Inflammatory macrophage treated with lipopolysaccharide for 4 hours (primary cell): ENCODE measurements at regions not wholly inside any gene's neighbourhood (a gene's known extent, or its start where the extent isn't known, plus 50 kb on each side); places are given as distances from the start of the nearest gene placed in this dataset.
A peak's percentile ranks its signal among the peaks of the same experiment; 100 is the strongest.
"Not testable (repeated sequence)": the region's sequence is repeated elsewhere in the genome, so short reads cannot be mapped to it uniquely, and the experiment has no call there.

Experiments
- DNase-seq: peaks from one replicate; pipeline ENCODE4 v3.0.0-alpha.2; 2020

DNA sequence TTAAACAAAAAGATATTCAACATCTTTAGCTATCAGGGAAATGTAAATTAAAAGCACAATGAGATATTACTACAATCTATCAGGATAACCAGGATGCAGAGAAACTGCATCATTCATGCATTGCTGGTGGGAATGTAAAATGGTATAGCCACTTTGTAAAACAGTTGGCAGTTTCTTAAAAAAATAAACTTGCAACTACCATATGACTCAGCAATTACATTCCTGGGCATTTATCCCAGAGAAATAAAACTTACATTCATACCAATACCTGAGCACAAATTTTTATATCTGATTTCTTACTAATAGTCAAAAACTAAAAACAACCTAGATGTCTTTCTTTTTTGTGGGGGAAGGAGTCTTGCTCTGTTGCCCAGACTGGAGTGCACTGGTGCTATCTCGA is 190.3 kb upstream of the TAB2 start:
- DNase-seq: no peak

DNA sequence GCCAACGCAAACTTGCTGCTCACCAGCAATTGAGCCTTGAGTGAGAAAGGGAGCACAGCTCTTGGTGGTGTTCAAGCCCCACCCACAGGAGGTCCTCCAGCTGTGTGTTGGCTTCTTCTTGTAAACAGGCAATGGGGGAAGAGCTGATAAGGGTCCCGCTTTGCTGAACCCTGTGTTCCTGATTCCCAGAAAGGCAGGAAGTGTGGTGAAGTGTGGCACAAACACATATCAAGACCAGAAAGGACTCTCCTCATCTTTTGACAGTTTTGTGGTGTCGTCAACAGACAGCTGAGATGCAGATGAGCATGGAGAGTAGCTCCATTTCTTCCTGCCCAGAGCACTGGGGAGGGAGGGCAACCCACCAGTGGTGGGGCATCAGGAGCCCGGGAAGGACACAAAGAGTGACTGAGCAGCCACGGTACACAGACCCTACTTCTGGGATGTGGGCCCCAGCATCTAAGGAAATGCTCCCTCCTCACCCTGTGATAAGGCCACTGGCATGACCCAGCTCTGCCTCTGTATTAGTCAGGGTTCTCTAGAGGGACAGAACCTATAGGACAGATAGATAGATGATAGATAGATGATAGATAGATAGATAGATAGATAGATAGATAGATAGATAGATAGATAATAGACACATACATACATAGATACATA is 188.9 kb upstream of the TAB2 start:
- no peak for DNase-seq

DNA sequence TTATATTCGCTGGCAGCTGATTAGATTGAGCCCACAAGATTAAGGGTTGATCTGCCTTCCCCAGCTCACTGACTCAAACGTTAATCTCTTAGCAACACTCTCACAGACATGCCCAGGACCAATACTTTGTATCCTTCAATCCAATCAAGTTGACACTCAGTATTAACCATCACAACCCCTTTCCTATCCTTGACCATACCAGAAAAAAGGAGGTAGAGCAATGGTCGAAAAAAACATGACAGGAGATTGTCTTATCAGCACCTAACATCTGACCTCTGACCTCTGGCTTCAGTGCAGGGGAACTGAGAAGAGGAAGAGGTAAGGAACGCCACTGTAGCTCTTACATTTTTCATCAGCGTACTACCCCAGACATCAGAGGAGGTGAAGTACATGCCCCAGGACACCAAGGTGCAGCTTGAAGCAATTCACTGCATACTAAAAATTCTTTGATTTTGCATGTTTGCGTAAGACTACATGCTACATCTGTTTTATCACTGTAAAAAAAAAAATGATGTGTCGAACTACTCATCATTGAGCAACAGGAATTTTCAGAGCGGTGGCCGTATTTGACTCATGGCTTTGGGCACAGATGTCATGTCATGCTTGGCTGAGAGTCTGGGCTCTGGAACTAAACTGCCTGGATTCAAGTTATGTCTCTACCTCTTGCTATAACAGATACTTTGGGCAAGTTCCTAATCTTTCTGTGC is 188.0 kb upstream of the TAB2 start:
- peak; percentile 88 for DNase-seq

DNA sequence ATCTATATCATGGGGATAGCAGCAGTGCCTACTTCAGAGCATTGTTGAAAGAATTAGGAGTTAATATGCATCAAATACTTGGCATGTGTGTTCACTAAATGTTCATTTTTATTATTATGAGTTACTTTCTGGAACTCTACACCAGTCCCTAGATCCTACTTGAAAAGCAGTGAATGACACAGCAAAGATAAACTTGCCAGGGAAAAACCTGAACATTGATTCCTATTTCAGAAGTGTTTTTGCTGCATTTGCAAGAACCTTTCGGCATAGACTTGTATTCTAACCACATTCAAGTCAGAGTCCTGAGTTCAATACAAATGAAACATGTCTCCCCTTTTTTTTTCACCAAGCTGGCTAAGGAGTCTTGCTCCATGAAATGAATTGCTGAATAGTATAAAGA is 187.4 kb upstream of the TAB2 start:
- DNase-seq: no peak

- no peak for DNase-seq
These were observed 187.0 kb upstream of the TAB2 start for GRCh38 chr6:149130508-149130907.

DNA sequence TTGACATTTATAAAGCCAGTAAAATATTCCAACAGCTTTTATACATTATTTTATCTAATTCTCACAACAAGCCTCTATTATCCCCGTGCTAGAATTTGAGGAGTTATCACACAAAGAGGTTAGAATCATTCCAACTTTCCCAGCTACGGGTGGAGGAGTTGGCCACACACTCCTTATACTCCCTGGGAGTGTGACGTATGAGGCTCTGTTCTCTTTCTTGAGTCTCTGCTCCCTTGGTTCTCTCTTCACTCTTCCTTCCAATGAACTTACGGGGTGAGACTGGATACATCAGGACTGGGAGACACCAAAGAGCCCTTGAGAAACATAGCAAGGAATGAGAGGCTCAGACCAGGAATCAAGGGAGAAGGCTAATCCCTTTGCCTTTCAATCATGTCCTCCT is 185.6 kb upstream of the TAB2 start:
- no peak for DNase-seq

DNA sequence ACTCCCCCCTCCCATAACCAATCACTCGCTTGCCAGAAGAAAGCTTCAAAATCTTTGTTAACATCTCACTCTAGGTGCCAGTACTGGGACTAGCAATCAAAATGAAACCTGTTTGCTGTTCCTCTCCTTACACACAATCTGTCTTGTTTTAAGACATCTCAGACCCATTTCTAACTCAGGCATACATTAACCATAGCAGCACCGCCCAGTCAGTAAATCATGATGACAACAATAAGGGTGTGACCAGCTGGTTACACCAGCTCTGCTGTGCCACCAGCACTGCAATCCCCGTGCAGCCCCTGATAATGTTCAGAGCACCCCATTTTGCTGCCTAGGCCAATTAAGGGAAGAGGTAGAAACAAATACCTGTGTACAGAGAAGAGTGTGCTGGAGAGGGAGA is 185.2 kb upstream of the TAB2 start:
- no peak for DNase-seq

DNA sequence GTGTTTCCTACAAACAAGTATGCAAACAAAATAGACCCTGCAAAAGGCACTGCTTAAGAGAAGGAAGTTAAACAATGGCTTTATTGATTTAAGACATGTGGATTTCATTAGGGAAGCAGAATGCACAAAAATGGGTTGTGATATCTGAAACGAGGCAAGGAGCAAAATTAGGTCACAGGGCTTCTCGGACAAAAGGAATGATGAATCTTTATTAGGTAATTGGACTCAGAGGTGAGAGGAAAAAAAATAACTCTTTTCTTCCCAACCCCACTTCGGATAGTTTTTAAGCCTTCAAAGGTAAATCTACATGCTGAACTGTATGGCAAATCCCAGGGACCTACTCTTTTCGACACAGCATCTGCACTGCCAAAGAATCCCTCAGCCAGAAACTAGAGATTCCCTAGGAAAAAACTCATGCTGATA is 183.0 kb upstream of the TAB2 start:
- no peak for DNase-seq

- DNase-seq: no peak
These were observed 181.7 kb upstream of the TAB2 start for GRCh38 chr6:149135809-149136208.

DNA sequence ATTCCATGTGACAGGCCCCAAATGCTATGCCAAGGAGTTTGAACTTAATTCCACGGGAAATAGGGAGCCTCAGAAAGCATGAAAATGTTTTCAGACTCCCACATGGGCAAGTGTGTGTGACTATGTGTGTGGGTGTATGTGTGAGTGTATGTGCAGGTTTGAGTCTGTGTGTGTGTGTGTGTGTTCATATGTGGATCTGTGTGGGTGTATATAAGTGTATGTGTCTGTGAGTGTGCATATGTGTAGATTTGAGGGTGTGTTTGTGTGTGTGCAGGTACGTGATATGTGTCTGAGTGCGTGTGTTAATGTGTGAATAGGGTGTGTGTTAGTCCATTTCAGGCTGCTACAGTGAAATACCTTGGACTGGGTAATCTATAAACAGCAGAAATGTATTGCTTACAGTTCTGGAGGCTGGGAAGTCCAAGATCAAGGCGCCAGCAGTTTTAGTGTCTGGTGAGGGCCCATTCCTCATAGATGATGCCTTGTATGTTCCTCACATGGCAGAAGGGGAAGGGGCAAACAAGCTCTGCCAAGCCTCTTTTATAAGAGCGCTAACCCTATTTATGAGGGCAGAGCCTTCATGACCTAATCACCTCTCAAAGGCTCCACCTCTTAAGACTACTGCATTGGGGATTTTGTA is 181.1 kb upstream of the TAB2 start:
- DNase-seq: no peak

DNA sequence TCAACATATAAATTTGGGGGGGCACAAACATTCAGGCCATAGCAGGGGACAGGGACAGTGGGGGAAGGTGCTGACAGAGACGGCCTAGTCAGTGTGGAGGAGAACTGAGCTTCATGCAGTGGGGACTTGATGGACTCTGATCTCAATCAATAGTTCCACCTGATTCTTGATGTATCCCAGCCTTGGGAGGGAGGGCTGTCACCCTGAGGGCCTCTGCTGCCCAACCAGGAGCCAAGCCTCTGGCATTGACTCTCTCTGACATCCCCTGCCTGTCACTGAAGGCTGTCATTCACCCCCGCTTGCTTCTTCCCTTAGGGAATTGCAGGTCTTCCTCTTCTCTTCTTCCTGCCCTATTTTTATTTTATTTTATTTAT is 180.6 kb upstream of the TAB2 start:
- DNase-seq: no peak

DNA sequence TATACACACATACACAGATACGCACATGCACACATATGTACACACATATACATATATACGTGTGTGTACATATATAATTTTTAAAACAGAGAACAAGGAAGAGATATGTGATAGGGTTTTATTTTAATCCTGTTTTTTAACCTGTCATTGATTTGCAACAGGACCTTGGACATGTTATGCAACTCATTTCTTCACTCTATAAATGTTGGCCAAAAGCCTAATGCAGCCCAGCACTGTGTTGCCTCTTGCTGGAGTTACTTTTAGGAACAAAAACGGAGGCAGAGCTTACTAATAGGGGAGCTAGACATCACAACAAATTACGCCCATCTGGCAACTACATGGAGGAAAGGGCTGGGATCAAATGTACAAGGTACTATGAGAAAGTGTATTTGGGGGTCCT is 179.9 kb upstream of the TAB2 start:
- DNase-seq: no peak

DNA sequence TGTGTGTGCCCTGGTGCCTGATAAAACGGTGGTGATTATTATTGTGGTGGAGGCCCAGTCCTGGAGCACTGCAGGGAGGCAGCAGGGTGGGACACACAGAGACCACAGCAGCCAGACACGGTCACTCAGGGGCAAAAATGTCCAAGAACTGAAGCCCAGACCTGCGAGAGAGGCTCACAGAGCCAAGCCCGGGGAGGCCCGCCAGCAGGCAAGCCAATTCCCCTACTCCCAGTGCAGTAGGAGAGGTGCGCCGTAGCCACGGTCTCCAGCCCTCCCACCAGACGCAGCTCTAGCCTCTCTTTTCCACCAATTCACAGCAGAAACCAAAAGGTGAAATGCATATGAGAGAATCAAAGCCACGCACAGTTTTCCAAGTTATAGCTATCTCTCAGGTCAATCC is 179.4 kb upstream of the TAB2 start:
- DNase-seq: no peak

DNA sequence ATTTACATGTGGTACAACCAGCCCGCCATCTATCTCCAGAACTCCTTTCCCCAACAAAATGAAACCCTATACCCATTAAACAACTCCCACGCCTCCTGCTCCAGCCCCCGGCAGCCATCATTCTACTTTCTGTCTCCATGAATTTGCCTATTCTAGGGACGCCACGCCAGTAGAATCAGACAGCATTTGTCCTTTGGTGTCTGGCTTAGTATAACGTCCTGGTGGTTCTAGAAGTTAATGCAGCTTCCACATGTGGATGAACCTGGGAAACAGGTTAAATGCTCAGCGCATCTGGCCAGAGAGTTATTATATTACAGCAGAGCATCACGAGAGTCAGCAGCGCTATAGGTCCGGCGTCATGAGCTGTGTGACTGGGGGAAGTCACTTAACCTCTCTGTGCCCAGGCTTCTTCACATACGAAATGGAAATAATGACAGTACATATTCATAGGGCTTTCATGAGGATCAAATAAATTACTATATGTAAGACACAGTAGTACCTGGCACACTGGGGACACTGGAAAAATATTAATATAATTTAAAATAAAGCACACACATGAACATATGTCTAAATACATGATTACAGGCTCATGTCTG is 178.7 kb upstream of the TAB2 start:
- DNase-seq: no peak

GRCh38 chr6:149139782-149140136 is 177.8 kb upstream of the TAB2 start:
- no peak for DNase-seq

DNA sequence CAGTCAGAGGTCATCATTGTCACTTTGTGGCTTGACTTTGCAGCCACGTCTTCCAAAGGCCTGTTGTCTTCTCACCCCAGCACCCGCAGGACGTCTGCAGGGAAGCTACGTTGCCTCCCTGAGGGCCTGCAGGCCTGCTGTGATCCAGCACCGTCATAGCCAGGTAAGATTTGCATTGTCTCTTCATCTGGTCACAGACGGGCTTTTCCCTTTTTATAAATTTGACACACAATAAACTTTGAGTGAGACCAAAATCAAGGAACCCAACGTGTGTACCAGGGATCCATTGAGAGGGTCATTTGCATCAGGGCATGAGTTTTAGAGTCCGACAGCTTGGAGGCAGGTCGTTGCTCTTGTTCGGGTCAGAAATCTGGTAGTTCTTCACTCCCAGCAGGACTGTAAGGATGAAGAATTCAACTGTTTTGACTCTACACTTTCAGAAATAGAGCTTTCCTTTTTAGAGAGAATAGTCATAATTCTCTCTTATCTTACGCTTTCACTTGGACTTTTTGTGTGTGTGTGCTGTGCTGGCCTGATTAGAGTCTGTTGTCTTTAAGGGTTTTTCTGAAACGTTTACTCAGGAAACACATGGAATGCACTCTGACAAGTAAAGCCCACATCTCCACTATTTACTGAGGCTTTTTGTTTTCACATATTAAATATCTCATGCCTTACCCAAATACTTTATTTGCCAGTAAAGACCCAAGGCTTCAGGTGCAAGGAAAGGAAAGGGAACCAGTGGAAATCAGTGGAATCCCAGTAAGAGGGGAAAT is 177.2 kb upstream of the TAB2 start:
- DNase-seq: no peak

- no peak for DNase-seq
These were observed 176.6 kb upstream of the TAB2 start for GRCh38 chr6:149140910-149141290.

DNA sequence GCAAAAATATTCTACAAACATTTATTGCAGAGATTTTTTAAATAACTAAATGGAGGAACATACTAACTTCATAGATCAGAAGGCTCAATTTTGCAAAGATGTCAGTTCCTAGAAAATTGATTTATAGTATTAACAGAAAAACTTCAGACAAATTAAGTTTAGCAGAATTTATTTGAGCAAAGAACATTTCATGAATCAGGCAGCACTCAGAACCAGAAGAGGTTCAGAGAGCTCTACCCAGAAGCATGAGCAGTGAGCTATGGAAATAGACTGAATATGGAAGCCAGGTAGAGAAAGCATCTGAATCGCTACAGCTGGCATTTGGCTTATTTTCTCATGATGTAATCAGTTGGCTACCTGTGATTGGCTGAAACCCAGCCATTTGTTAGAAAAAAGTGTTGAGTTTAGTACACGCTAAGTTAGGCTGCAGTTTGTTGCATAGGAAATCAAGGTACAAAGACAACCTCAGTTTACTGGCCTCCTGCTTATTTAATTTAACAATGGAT is 174.5 kb upstream of the TAB2 start:
- no peak for DNase-seq

GRCh38 chr6:149145800-149146199 is 171.7 kb upstream of the TAB2 start:
- not testable (repeated sequence) for DNase-seq

GRCh38 chr6:149147195-149147594 is 170.3 kb upstream of the TAB2 start:
- DNase-seq: no peak

DNA sequence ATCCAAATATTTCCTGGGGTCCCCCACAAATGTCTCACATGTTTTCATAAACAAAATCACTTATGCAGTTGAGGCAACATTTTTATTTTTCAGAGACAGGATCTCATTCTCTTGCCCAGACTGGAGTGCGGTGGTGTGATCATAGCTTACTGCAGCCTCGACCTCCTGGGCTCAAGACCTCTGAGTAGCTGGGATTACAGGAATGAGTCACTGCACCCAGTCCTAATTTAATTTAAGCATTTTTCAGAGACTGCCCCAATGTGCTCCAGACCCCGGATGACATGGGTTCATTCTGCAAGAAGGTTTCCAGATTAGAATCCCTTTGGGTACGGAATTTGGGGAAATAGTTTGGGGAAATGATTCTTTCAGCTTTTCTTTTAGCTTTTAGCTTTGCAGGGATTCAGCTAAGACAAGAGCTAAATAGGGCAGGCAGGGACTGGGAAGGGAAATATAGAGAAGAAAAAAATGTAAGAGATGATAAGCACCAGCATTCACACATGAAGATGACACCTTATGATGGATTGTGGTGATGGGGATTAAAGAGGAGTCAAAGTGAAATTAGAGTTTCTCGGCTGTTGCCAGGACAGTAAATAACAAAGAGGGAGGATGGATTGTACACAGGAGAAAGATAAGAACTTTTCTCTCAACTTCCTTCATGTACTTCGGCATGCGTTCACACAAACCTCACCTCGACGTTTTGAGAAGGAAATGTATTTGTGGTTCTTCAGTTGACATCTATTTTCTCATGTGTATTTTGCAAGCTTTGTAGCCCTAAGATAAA is 169.4 kb upstream of the TAB2 start:
- DNase-seq: no peak

DNA sequence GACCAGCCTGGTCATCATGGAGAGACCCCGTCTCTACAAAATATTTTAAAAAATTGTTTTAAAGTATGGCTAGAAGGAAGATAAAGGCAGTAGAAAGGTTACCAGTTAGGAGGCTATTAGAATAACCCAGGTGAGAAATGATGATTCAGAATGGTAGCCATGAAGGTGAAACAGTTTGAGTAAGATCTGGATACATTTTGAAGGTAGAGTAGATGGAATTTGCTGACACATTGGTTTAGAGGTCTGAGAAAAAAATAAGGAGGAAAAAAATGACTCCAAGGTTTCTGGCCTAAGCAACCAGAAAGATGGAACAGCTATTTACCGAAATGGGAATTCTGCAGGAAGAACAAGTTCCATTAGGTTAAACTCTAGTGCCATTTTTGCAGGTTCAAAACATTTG is 167.9 kb upstream of the TAB2 start:
- no peak for DNase-seq
